ENCODE measurements at regions not wholly inside any gene's neighbourhood (a gene's known extent, or its start where the extent isn't known, plus 50 kb on each side); places are given as distances from the start of the nearest gene placed in this dataset.

DNA sequence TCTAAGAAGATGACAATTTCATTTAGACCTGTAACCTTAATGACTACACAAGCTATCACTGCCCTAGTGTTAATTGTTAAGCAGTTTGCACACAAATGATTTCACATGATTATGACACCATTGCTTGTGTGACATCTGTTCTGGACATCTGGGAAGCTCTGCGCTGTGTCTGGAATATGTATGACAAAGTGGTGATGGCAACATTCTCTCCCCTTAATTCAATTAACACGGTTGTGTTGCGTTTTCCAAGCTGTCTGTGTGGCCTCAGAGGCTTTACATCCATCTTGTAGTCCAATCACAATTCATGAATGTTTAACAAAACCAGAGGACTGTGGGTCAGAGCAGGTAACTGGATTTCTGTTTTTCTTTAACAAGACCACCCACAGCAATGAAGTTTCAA is 204.4 kb downstream of the COG6 start:
- TF ChIP-seq, protein P1, sequence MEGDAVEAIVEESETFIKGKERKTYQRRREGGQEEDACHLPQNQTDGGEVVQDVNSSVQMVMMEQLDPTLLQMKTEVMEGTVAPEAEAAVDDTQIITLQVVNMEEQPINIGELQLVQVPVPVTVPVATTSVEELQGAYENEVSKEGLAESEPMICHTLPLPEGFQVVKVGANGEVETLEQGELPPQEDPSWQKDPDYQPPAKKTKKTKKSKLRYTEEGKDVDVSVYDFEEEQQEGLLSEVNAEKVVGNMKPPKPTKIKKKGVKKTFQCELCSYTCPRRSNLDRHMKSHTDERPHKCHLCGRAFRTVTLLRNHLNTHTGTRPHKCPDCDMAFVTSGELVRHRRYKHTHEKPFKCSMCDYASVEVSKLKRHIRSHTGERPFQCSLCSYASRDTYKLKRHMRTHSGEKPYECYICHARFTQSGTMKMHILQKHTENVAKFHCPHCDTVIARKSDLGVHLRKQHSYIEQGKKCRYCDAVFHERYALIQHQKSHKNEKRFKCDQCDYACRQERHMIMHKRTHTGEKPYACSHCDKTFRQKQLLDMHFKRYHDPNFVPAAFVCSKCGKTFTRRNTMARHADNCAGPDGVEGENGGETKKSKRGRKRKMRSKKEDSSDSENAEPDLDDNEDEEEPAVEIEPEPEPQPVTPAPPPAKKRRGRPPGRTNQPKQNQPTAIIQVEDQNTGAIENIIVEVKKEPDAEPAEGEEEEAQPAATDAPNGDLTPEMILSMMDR (IDR thresholded peaks at IDR 0.05; ENCODE audit: poor library complexity) = no peak
- no peak for TF ChIP-seq EZH2 (IDR thresholded peaks at IDR 0.05; ENCODE audit: borderline replicate concordance)
